ENCODE measurements at regions not wholly inside any gene's neighbourhood (a gene's known extent, or its start where the extent isn't known, plus 50 kb on each side); places are given as distances from the start of the nearest gene placed in this dataset.

DNA sequence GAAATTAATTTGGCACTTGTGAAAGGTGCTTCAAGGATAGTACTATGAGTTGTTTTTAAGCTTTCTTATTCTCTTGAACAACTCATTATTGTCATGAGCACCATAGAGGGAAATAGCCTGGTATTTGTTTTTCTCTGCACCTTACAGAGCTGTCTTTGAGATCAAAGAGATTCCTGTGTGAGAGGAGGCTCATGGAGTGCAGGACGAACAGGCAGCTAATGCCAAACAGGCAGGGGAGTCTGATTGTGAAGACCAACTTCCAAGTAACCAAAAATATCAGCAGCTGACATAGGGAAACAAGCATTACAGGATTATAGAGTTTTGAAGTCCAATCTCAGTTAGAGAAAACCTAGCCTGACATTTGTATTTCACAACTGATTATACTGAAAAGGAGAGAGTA, 110.6 kb upstream of the TENT5A start:
- Histone ChIP-seq H3K27ac (ENCODE audit: low read depth, low read length) (no peak overlapping the region), H3K36me3 (ENCODE audit: control insufficient read depth in 5 of 5, insufficient read depth in 5 of 5, low read length in 5 of 5) (no peaks in the 10 kb centered on the region), H3K9ac (ENCODE audit: low read length in 5 of 5) (no peak overlapping the region), H3K4me3 (ENCODE audit: low read depth in 1 of 5, low read length in 5 of 5) (no peak overlapping the region), H3K4me1 (ENCODE audit: control insufficient read depth in 5 of 5, insufficient read depth in 5 of 5, low read length in 5 of 5) (no peaks in the 10 kb centered on the region), H3K27me3 (ENCODE audit: control insufficient read depth in 5 of 5, insufficient read depth in 4 of 5, low read length in 5 of 5) (no peaks in the 10 kb centered on the region), H3K9me3 (ENCODE audit: control insufficient read depth in 5 of 5, low read length in 5 of 5) (no peaks in the 10 kb centered on the region)

DNA sequence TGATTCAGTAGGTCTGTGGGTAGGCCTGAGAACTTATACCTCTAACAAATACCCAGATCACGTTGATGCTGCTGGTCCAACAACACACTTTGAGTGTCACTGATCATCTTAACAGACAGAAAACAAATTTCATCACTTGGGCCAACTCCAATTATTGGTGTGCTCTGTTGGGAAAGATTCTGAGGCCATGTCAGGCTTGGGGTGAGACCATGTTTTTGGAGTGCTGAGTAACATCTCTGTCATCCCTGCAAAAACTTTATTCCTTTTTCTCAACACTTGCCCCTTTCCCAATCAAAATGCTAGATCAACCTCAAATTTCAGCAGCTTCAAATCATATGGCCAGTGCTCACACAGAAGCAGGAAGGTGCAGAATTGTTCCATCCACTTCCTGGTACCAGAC, 108.8 kb upstream of the TENT5A start:
- no peak overlapping the region for H3K27ac ChIP-seq (ENCODE audit: low read depth, low read length)
- no peaks in the 10 kb centered on the region for H3K27me3 ChIP-seq (ENCODE audit: control insufficient read depth in 5 of 5, insufficient read depth in 4 of 5, low read length in 5 of 5)
- no peaks in the 10 kb centered on the region for H3K4me1 ChIP-seq (ENCODE audit: control insufficient read depth in 5 of 5, insufficient read depth in 5 of 5, low read length in 5 of 5)
- no peak overlapping the region for H3K9ac ChIP-seq (ENCODE audit: low read length in 5 of 5)
- H3K4me3 ChIP-seq (ENCODE audit: low read depth in 1 of 5, low read length in 5 of 5) = no peak overlapping the region
- no peaks in the 10 kb centered on the region for H3K9me3 ChIP-seq (ENCODE audit: control insufficient read depth in 5 of 5, low read length in 5 of 5)
- H3K36me3 ChIP-seq (ENCODE audit: control insufficient read depth in 5 of 5, insufficient read depth in 5 of 5, low read length in 5 of 5) = no peaks in the 10 kb centered on the region

DNA sequence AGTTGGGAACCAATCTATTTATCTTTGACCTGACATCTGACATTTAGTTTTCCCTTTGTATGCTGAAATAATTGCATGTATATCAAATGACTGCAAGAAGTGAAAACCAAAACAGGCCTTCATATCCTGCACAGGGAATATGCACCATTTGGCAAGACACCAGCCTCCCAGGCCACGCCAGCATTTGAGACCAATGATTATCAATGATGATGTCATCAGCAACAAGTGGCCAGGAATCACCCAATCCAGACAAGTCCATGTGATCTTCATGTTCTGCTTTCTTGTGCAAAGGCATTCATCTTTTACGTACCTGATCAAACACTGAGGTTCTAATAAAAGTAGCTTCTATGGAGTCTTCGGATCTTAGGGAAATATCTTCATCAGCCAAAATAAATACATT, 107.4 kb upstream of the TENT5A start:
- no peaks in the 10 kb centered on the region for H3K9me3 ChIP-seq (ENCODE audit: control insufficient read depth in 5 of 5, low read length in 5 of 5)
- no peak overlapping the region for H3K9ac ChIP-seq (ENCODE audit: low read length in 5 of 5)
- no peaks in the 10 kb centered on the region for H3K27me3 ChIP-seq (ENCODE audit: control insufficient read depth in 5 of 5, insufficient read depth in 4 of 5, low read length in 5 of 5)
- no peaks in the 10 kb centered on the region for H3K36me3 ChIP-seq (ENCODE audit: control insufficient read depth in 5 of 5, insufficient read depth in 5 of 5, low read length in 5 of 5)
- no peak overlapping the region for H3K4me3 ChIP-seq (ENCODE audit: low read depth in 1 of 5, low read length in 5 of 5)
- no peaks in the 10 kb centered on the region for H3K4me1 ChIP-seq (ENCODE audit: control insufficient read depth in 5 of 5, insufficient read depth in 5 of 5, low read length in 5 of 5)
- H3K27ac ChIP-seq (ENCODE audit: low read depth, low read length) = no peak overlapping the region

GRCh38 chr6:81857812-81858211, 105.3 kb upstream of the TENT5A start:
- H3K36me3 ChIP-seq (ENCODE audit: control insufficient read depth in 5 of 5, insufficient read depth in 5 of 5, low read length in 5 of 5) = no peaks in the 10 kb centered on the region
- H3K4me1 ChIP-seq (ENCODE audit: control insufficient read depth in 5 of 5, insufficient read depth in 5 of 5, low read length in 5 of 5) = no peaks in the 10 kb centered on the region
- no peak overlapping the region for H3K4me3 ChIP-seq (ENCODE audit: low read depth in 1 of 5, low read length in 5 of 5)
- no peak overlapping the region for H3K9ac ChIP-seq (ENCODE audit: low read length in 5 of 5)
- H3K27ac ChIP-seq (ENCODE audit: low read depth, low read length) = no peak overlapping the region
- H3K9me3 ChIP-seq (ENCODE audit: control insufficient read depth in 5 of 5, low read length in 5 of 5) = no peaks in the 10 kb centered on the region
- H3K27me3 ChIP-seq (ENCODE audit: control insufficient read depth in 5 of 5, insufficient read depth in 4 of 5, low read length in 5 of 5) = no peaks in the 10 kb centered on the region

DNA sequence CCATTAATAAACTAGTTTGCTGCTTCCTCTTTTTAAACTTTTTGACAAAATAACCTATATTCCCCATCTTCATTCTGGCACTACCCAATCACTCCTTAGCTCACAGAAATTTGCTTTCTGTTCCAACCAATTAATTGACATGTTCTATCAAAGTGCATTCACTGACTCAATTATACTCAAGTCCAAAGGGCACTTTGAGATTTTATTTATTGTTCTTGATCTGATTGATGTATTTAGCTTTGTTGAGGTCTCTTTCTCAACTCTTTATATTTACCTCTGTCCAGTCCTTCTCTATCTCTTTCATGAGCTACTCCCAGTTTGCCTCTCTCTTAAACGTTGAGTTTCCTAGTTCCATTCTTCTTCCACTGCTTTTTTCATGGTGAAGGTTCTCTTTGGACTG, 104.4 kb upstream of the TENT5A start:
- no peak overlapping the region for H3K27ac ChIP-seq (ENCODE audit: low read depth, low read length)

GRCh38 chr6:81854474-81854873, 102.0 kb upstream of the TENT5A start:
- H3K27ac ChIP-seq (ENCODE audit: low read depth, low read length) = no peak overlapping the region
- H3K4me1 ChIP-seq (ENCODE audit: control insufficient read depth in 5 of 5, insufficient read depth in 5 of 5, low read length in 5 of 5) = no peaks in the 10 kb centered on the region

More for the DNA sequence above, 104.4 kb upstream of the TENT5A start:
- no peak overlapping the region for H3K4me3 ChIP-seq (ENCODE audit: low read depth in 1 of 5, low read length in 5 of 5)
- H3K9ac ChIP-seq (ENCODE audit: low read length in 5 of 5) = no peak overlapping the region
- no peaks in the 10 kb centered on the region for H3K27me3 ChIP-seq (ENCODE audit: control insufficient read depth in 5 of 5, insufficient read depth in 4 of 5, low read length in 5 of 5)
- H3K9me3 ChIP-seq (ENCODE audit: control insufficient read depth in 5 of 5, low read length in 5 of 5) = no peaks in the 10 kb centered on the region
- no peaks in the 10 kb centered on the region for H3K4me1 ChIP-seq (ENCODE audit: control insufficient read depth in 5 of 5, insufficient read depth in 5 of 5, low read length in 5 of 5)
- no peaks in the 10 kb centered on the region for H3K36me3 ChIP-seq (ENCODE audit: control insufficient read depth in 5 of 5, insufficient read depth in 5 of 5, low read length in 5 of 5)

GRCh38 chr6:81853975-81854374, 101.5 kb upstream of the TENT5A start:
- Histone ChIP-seq H3K9me3 (ENCODE audit: control insufficient read depth in 5 of 5, low read length in 5 of 5) (no peaks in the 10 kb centered on the region), H3K27ac (ENCODE audit: low read depth, low read length) (no peak overlapping the region)

More at GRCh38 chr6:81854474-81854873, 102.0 kb upstream of the TENT5A start:
- Histone ChIP-seq H3K4me3 (ENCODE audit: low read depth in 1 of 5, low read length in 5 of 5) (no peak overlapping the region), H3K9me3 (ENCODE audit: control insufficient read depth in 5 of 5, low read length in 5 of 5) (no peaks in the 10 kb centered on the region), H3K27me3 (ENCODE audit: control insufficient read depth in 5 of 5, insufficient read depth in 4 of 5, low read length in 5 of 5) (no peaks in the 10 kb centered on the region), H3K36me3 (ENCODE audit: control insufficient read depth in 5 of 5, insufficient read depth in 5 of 5, low read length in 5 of 5) (no peaks in the 10 kb centered on the region), H3K9ac (ENCODE audit: low read length in 5 of 5) (no peak overlapping the region)

GRCh38 chr6:81849248-81849647, 96.8 kb upstream of the TENT5A start:
- no peak overlapping the region for H3K9ac ChIP-seq (ENCODE audit: low read length in 5 of 5)
- no peaks in the 10 kb centered on the region for H3K27me3 ChIP-seq (ENCODE audit: control insufficient read depth in 5 of 5, insufficient read depth in 4 of 5, low read length in 5 of 5)
- no peak overlapping the region for H3K4me3 ChIP-seq (ENCODE audit: low read depth in 1 of 5, low read length in 5 of 5)
- no peaks in the 10 kb centered on the region for H3K36me3 ChIP-seq (ENCODE audit: control insufficient read depth in 5 of 5, insufficient read depth in 5 of 5, low read length in 5 of 5)
- no peak overlapping the region for H3K27ac ChIP-seq (ENCODE audit: low read depth, low read length)
- no peaks in the 10 kb centered on the region for H3K4me1 ChIP-seq (ENCODE audit: control insufficient read depth in 5 of 5, insufficient read depth in 5 of 5, low read length in 5 of 5)
- no peaks in the 10 kb centered on the region for H3K9me3 ChIP-seq (ENCODE audit: control insufficient read depth in 5 of 5, low read length in 5 of 5)

More at GRCh38 chr6:81853975-81854374, 101.5 kb upstream of the TENT5A start:
- Histone ChIP-seq H3K4me1 (ENCODE audit: control insufficient read depth in 5 of 5, insufficient read depth in 5 of 5, low read length in 5 of 5) (no peaks in the 10 kb centered on the region), H3K4me3 (ENCODE audit: low read depth in 1 of 5, low read length in 5 of 5) (no peak overlapping the region), H3K36me3 (ENCODE audit: control insufficient read depth in 5 of 5, insufficient read depth in 5 of 5, low read length in 5 of 5) (no peaks in the 10 kb centered on the region), H3K9ac (ENCODE audit: low read length in 5 of 5) (no peak overlapping the region), H3K27me3 (ENCODE audit: control insufficient read depth in 5 of 5, insufficient read depth in 4 of 5, low read length in 5 of 5) (no peaks in the 10 kb centered on the region)

DNA sequence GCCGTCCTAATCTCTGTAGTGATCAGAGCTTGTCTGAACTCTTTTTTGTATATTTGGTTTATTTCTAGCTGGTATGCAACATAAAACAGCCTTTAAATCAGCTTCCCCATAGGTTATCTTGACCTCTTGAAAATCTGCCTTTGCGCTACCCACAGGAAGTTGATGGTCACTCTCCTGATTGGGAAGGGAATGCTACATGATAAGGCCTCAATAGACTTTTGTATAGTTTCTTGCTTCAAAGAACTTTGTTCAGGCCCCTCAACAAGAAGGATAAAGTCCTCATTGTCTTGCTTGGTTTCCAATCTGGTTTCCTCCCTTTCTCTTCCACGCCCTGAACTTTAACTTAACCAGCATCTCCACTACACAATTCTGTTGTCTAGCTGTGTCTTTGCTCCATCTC, 95.4 kb upstream of the TENT5A start:
- Histone ChIP-seq H3K36me3 (ENCODE audit: control insufficient read depth in 5 of 5, insufficient read depth in 5 of 5, low read length in 5 of 5) (no peaks in the 10 kb centered on the region), H3K27ac (ENCODE audit: low read depth, low read length) (no peak overlapping the region), H3K9ac (ENCODE audit: low read length in 5 of 5) (no peak overlapping the region)

DNA sequence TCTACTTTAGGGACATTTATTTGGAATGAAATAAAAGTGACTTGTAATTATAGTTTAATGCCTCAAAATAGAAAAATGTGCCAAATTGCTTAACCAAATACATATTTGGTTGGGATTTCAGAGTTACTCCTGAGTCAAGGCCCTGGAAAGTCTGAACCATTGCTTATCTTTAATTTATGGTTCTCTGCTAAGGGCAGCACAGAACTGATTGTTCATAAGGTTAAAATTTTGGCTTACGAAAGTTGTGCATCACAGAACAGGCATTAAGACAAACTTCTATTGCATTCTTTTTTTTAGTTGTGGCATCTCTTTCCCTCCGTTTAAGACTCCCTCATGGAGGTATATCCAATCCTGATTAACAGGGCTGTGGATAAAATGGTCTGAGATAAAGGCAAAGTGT, 92.2 kb upstream of the TENT5A start:
- no peaks in the 10 kb centered on the region for H3K9me3 ChIP-seq (ENCODE audit: control insufficient read depth in 5 of 5, low read length in 5 of 5)
- no peak overlapping the region for H3K4me3 ChIP-seq (ENCODE audit: low read depth in 1 of 5, low read length in 5 of 5)
- H3K27me3 ChIP-seq (ENCODE audit: control insufficient read depth in 5 of 5, insufficient read depth in 4 of 5, low read length in 5 of 5) = no peaks in the 10 kb centered on the region
- no peaks in the 10 kb centered on the region for H3K36me3 ChIP-seq (ENCODE audit: control insufficient read depth in 5 of 5, insufficient read depth in 5 of 5, low read length in 5 of 5)
- H3K4me1 ChIP-seq (ENCODE audit: control insufficient read depth in 5 of 5, insufficient read depth in 5 of 5, low read length in 5 of 5) = no peaks in the 10 kb centered on the region
- no peak overlapping the region for H3K27ac ChIP-seq (ENCODE audit: low read depth, low read length)
- no peak overlapping the region for H3K9ac ChIP-seq (ENCODE audit: low read length in 5 of 5)

More for the DNA sequence above, 95.4 kb upstream of the TENT5A start:
- H3K27me3 ChIP-seq (ENCODE audit: control insufficient read depth in 5 of 5, insufficient read depth in 4 of 5, low read length in 5 of 5) = no peaks in the 10 kb centered on the region
- H3K4me1 ChIP-seq (ENCODE audit: control insufficient read depth in 5 of 5, insufficient read depth in 5 of 5, low read length in 5 of 5) = no peaks in the 10 kb centered on the region
- no peak overlapping the region for H3K4me3 ChIP-seq (ENCODE audit: low read depth in 1 of 5, low read length in 5 of 5)
- no peaks in the 10 kb centered on the region for H3K9me3 ChIP-seq (ENCODE audit: control insufficient read depth in 5 of 5, low read length in 5 of 5)

GRCh38 chr6:81843302-81843701, 90.8 kb upstream of the TENT5A start:
- no peaks in the 10 kb centered on the region for H3K27me3 ChIP-seq (ENCODE audit: control insufficient read depth in 5 of 5, insufficient read depth in 4 of 5, low read length in 5 of 5)
- H3K9ac ChIP-seq (ENCODE audit: low read length in 5 of 5) = no peak overlapping the region
- H3K4me3 ChIP-seq (ENCODE audit: low read depth in 1 of 5, low read length in 5 of 5) = no peak overlapping the region
- no peak overlapping the region for H3K27ac ChIP-seq (ENCODE audit: low read depth, low read length)
- no peaks in the 10 kb centered on the region for H3K9me3 ChIP-seq (ENCODE audit: control insufficient read depth in 5 of 5, low read length in 5 of 5)
- no peaks in the 10 kb centered on the region for H3K4me1 ChIP-seq (ENCODE audit: control insufficient read depth in 5 of 5, insufficient read depth in 5 of 5, low read length in 5 of 5)
- H3K36me3 ChIP-seq (ENCODE audit: control insufficient read depth in 5 of 5, insufficient read depth in 5 of 5, low read length in 5 of 5) = no peaks in the 10 kb centered on the region

All from subcutaneous abdominal adipose tissue (tissue), 5 donors.